Naive thymus-derived CD4-positive, alpha-beta T cell (primary cell): ENCODE measurements at regions not wholly inside any gene's neighbourhood (a gene's known extent, or its start where the extent isn't known, plus 50 kb on each side); places are given as distances from the start of the nearest gene placed in this dataset.

Experiments used
- ATAC-seq: fragments of 150-1000 bp; cut with Tn5 transposase; 2 replicates; pipeline ENCODE4 v1.10.0; 2021; ENCODE audit warnings: mild to moderate bottlenecking, moderate library complexity
- CTCF ChIA-PET: fragments of 350-600 bp; sonication (Branson Sonifier 250); formaldehyde crosslinking; loops from one replicate; lab custom pipeline; 2021; ENCODE audit warnings: antibody characterized with exemption; lab: Charles Lee
- POLR2A ChIA-PET: fragments of 350-600 bp; sonication (Branson Sonifier 250); formaldehyde crosslinking; loops from one replicate; lab custom pipeline; 2021; ENCODE audit warnings: antibody characterized with exemption, inconsistent platforms; lab: Charles Lee
- DNase-seq, 9 donors: peaks; one replicate each; pipeline versions ENCODE4 v3.0.0 to v3.0.0-alpha.2; 2020 to 2022; ENCODE audit warnings: mixed read lengths in 1 of 9
- H3K27ac ChIP-seq: one replicate; pipeline ENCODE4 v1.7.0; 2013; ENCODE audit warnings: mild to moderate bottlenecking, low read depth, low read length, moderate library complexity
- H3K27me3 ChIP-seq, 2 donors: one replicate each; pipeline ENCODE4 v1.7.0; 2013; ENCODE audit warnings: low read length in 2 of 2, mild to moderate bottlenecking in 2 of 2, moderate library complexity in 2 of 2; ENCODE audit not compliant: control insufficient read depth in 2 of 2, insufficient read depth in 2 of 2
- H3K36me3 ChIP-seq, 3 experiments: 1 replicate in 2 of 3; 2 replicates in 1 of 3; pipeline ENCODE4 v1.7.0; 2013; ENCODE audit warnings: low read length in 3 of 3, mild to moderate bottlenecking in 3 of 3, moderate library complexity in 1 of 3; ENCODE audit not compliant: insufficient read depth in 3 of 3, control insufficient read depth in 2 of 3
- H3K4me1 ChIP-seq, 2 donors: one replicate each; pipeline ENCODE4 v1.7.0; 2013; ENCODE audit warnings: low read length in 2 of 2, mild to moderate bottlenecking in 2 of 2, moderate library complexity in 1 of 2; ENCODE audit not compliant: control insufficient read depth in 2 of 2, insufficient read depth in 2 of 2
- H3K4me3 ChIP-seq: 2 replicates; pipeline ENCODE4 v1.7.0; 2013; ENCODE audit warnings: mild to moderate bottlenecking, low read length
- H3K9me3 ChIP-seq, 3 experiments: 1 replicate in 2 of 3; 2 replicates in 1 of 3; pipeline ENCODE4 v1.7.0; 2013; ENCODE audit warnings: low read length in 3 of 3; ENCODE audit not compliant: control insufficient read depth in 2 of 3
- H3K27ac Mint-ChIP-seq, 9 donors: one replicate each; pipeline ENCODE4 v1.8.0; 2020 to 2022; ENCODE audit warnings: mixed read lengths in 9 of 9, mild to moderate bottlenecking in 8 of 9, moderate library complexity in 5 of 9, inconsistent platforms in 2 of 9
- H3K27me3 Mint-ChIP-seq, 5 donors: one replicate each; pipeline ENCODE4 v1.8.0; 2021 to 2022; ENCODE audit warnings: mixed read lengths in 5 of 5, mild to moderate bottlenecking in 1 of 5
- H3K36me3 Mint-ChIP-seq, 5 donors: one replicate each; pipeline ENCODE4 v1.8.0; 2020 to 2022; ENCODE audit warnings: mixed read lengths in 5 of 5, mild to moderate bottlenecking in 3 of 5, inconsistent platforms in 1 of 5
- H3K4me1 Mint-ChIP-seq, 7 donors: one replicate each; pipeline ENCODE4 v1.8.0; 2020 to 2022; ENCODE audit warnings: mixed read lengths in 7 of 7, mild to moderate bottlenecking in 3 of 7, inconsistent platforms in 1 of 7
- H3K4me3 Mint-ChIP-seq, 10 donors: one replicate each; pipeline ENCODE4 v1.8.0; 2020 to 2022; ENCODE audit warnings: mild to moderate bottlenecking in 10 of 10, mixed read lengths in 10 of 10, moderate library complexity in 6 of 10, inconsistent platforms in 2 of 10
- H3K9me3 Mint-ChIP-seq, 11 donors: one replicate each; pipeline ENCODE4 v1.8.0; 2020 to 2022; ENCODE audit warnings: mixed read lengths in 11 of 11, mild to moderate bottlenecking in 4 of 11, inconsistent platforms in 1 of 11, moderate library complexity in 1 of 11
- intact Hi-C, 2 donors: fragments of 100-400 bp; cut with micrococcal nuclease; formaldehyde crosslinking; loops; one replicate each; pipeline ENCODE4 v1.15.1; 2023

DNA sequence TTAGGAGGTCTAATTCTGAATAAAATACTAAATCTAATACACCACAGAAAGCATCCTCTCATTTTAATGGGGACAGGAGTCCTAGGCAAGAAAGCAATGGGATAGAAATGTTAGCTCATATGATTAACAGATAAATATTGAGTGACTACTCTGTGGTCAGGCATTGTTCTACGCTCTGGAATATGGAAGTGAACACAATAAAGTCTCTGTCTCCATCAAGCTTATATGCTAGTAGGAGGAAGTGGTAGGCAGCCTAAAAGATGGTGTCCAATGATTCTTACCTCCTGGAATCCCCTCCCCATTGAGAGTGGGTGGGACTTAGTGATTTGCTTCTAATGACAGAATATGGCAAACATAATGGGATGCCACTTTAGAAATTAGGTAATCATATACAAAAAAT lies 160.3 kb upstream of the PDGFD start:
- no peak overlapping the region for H3K4me3 ChIP-seq
- no peaks in the 10 kb centered on the region for H3K4me1 ChIP-seq
- DNase-seq (no peak), ATAC-seq (no peak)
- no peaks in the 10 kb centered on the region for H3K9me3 ChIP-seq
- no peak overlapping the region for H3K4me3 Mint-ChIP-seq
- no peak overlapping the region for H3K27ac ChIP-seq
- no peaks in the 10 kb centered on the region for H3K36me3 ChIP-seq
- H3K9me3 Mint-ChIP-seq, result peaks cover 0 to 3% (median 0%) of the 10 kb centered on the region in 11 donors
- no peaks in the 10 kb centered on the region for H3K36me3 Mint-ChIP-seq
- H3K27me3 Mint-ChIP-seq, result peaks cover 0 to 5% (median 0%) of the 10 kb centered on the region in 5 donors
- intact Hi-C loops, result no loop called here
- no peaks in the 10 kb centered on the region for H3K4me1 Mint-ChIP-seq
- H3K27ac Mint-ChIP-seq, result no peak overlapping the region
- no peaks in the 10 kb centered on the region for H3K27me3 ChIP-seq
- CTCF ChIA-PET, result no interaction called here
- POLR2A ChIA-PET, result no interaction called here

DNA sequence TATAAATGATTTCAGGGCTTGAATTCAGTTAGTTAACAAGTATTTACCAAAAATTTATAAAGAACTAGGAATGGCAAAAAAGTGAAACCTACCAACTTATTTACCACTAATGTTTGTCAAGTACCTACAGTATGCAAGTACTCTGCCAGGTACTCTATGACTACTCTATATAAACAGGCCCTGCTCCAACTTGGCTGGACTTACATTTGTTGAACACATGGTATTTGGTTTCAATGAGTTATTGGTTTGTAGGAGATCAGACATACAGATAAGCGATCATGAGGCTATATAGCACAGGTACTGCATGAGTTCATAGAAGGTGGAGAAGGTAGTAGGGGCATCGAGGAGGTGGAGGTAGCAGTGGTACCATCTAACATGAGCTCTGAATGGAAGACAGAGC lies 159.9 kb upstream of the PDGFD start:
- H3K27ac ChIP-seq, result no peak overlapping the region
- POLR2A ChIA-PET, result no interaction called here
- H3K4me3 Mint-ChIP-seq, result no peak overlapping the region
- CTCF ChIA-PET, result no interaction called here
- no peak overlapping the region for H3K4me3 ChIP-seq
- no peaks in the 10 kb centered on the region for H3K36me3 ChIP-seq
- no peaks in the 10 kb centered on the region for H3K9me3 ChIP-seq
- H3K9me3 Mint-ChIP-seq, result peaks cover 0 to 3% (median 0%) of the 10 kb centered on the region in 11 donors
- H3K27me3 ChIP-seq, result no peaks in the 10 kb centered on the region
- H3K4me1 ChIP-seq, result no peaks in the 10 kb centered on the region
- no peak overlapping the region for H3K27ac Mint-ChIP-seq
- no peaks in the 10 kb centered on the region for H3K36me3 Mint-ChIP-seq
- no peak for ATAC-seq
- no peaks in the 10 kb centered on the region for H3K4me1 Mint-ChIP-seq
- intact Hi-C loops, result no loop called here
- DNase-seq, result no peak
- peaks cover 0 to 5% (median 0%) of the 10 kb centered on the region in 5 donors for H3K27me3 Mint-ChIP-seq

DNA sequence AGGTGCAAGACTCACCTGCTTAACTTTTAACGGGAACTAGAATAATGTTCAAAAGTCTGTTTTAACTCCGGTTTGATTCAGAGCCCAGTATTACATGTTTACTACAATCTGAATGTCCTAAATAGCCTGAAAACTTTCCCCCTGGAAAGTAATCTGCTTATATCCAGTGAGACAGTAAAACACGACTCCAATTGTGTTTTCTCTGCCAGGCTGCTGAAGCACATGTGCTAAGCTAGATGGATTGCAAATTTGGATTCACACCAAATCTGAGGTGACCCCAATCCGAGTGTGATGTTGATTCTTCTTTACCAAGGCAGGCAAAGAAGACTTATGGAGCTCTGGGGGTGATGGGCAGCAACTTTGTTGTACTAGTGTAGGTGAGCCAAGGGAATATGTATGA lies 158.7 kb upstream of the PDGFD start:
- Mint-ChIP-seq H3K9me3 (peaks cover 0 to 3% (median 0%) of the 10 kb centered on the region in 11 donors), H3K27me3 (peaks cover 0 to 5% (median 0%) of the 10 kb centered on the region in 5 donors), H3K36me3 (no peaks in the 10 kb centered on the region), H3K4me3 (no peak overlapping the region), H3K4me1 (no peaks in the 10 kb centered on the region), H3K27ac (no peak overlapping the region)
- Histone ChIP-seq H3K36me3 (no peaks in the 10 kb centered on the region), H3K9me3 (no peaks in the 10 kb centered on the region), H3K4me3 (no peak overlapping the region), H3K27me3 (no peaks in the 10 kb centered on the region), H3K4me1 (no peaks in the 10 kb centered on the region), H3K27ac (no peak overlapping the region)
- CTCF ChIA-PET, result no interaction called here
- intact Hi-C loops, result no loop called here
- no peak for ATAC-seq
- POLR2A ChIA-PET, result no interaction called here
- no peak for DNase-seq

DNA sequence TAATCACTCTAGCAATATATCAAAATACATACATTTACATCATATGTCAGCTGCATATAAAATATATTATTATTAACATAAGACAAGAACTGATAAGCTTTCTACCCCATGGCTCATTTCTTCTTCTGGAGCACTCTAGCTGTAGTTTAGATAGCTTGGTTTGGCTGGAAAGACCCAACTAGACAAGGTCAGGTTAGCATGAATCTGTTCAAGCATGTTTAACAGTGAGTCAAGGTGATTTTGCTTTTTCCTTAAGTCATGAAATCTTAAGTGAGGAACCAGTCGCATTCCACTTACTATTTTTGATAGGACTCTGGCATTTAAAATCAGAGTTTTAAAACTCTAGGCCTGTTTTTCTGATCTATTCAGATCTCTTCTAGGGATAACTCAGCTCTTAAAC lies 157.0 kb upstream of the PDGFD start:
- Mint-ChIP-seq H3K27ac (no peak overlapping the region), H3K4me3 (no peak overlapping the region), H3K4me1 (no peaks in the 10 kb centered on the region), H3K27me3 (peaks cover 0 to 5% (median 0%) of the 10 kb centered on the region in 5 donors), H3K36me3 (no peaks in the 10 kb centered on the region), H3K9me3 (peaks cover 0 to 3% (median 0%) of the 10 kb centered on the region in 11 donors)
- no peak overlapping the region for H3K4me3 ChIP-seq
- ChIA-PET POLR2A (no interaction called here), CTCF (no interaction called here)
- ATAC-seq, result no peak
- H3K27ac ChIP-seq, result no peak overlapping the region
- intact Hi-C loops, result no loop called here
- no peaks in the 10 kb centered on the region for H3K4me1 ChIP-seq
- H3K36me3 ChIP-seq, result no peaks in the 10 kb centered on the region
- H3K27me3 ChIP-seq, result no peaks in the 10 kb centered on the region
- DNase-seq, result no peak
- H3K9me3 ChIP-seq, result no peaks in the 10 kb centered on the region

DNA sequence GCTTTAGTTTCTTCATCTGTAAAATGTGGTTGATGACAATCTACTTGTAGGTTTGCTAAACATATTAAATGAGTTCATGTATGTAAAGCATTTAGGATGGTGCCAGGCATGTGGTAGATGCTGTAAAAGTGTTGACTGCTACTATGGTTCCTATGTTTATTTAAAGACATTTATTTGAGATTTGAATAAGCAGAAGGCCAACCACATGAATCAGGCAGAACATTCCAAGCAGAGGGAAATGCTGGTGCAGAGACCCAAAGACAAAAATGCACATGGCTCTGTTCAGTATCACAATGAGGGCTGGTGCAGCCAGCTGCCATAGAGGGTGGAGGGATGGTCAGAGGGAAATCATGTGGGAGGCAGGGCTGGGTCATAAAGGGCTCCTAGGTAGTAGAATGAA lies 156.2 kb upstream of the PDGFD start:
- H3K27ac ChIP-seq, result no peak overlapping the region
- Mint-ChIP-seq H3K4me1 (no peaks in the 10 kb centered on the region), H3K27me3 (peaks cover 0 to 5% (median 0%) of the 10 kb centered on the region in 5 donors), H3K4me3 (no peak overlapping the region), H3K9me3 (peaks cover 0 to 2% (median 0%) of the 10 kb centered on the region in 11 donors), H3K36me3 (no peaks in the 10 kb centered on the region), H3K27ac (no peak overlapping the region)
- no peaks in the 10 kb centered on the region for H3K27me3 ChIP-seq
- ChIA-PET POLR2A (no interaction called here), CTCF (no interaction called here)
- DNase-seq (no peak), ATAC-seq (no peak)
- no peaks in the 10 kb centered on the region for H3K4me1 ChIP-seq
- no peaks in the 10 kb centered on the region for H3K36me3 ChIP-seq
- no peaks in the 10 kb centered on the region for H3K9me3 ChIP-seq
- intact Hi-C loops, result no loop called here
- H3K4me3 ChIP-seq, result no peak overlapping the region

- Mint-ChIP-seq H3K27ac (no peak overlapping the region), H3K36me3 (no peaks in the 10 kb centered on the region), H3K4me3 (no peak overlapping the region), H3K9me3 (no peaks in the 10 kb centered on the region), H3K4me1 (no peaks in the 10 kb centered on the region), H3K27me3 (peaks cover 0 to 5% (median 0%) of the 10 kb centered on the region in 5 donors)
- Histone ChIP-seq H3K27ac (no peak overlapping the region), H3K4me3 (no peak overlapping the region), H3K9me3 (no peaks in the 10 kb centered on the region), H3K4me1 (no peaks in the 10 kb centered on the region), H3K27me3 (no peaks in the 10 kb centered on the region), H3K36me3 (no peaks in the 10 kb centered on the region)
- ChIA-PET POLR2A (no interaction called here), CTCF (no interaction called here)
- no peak for DNase-seq
- intact Hi-C loops, result no loop called here
- ATAC-seq, result no peak
These were observed 155.4 kb upstream of the PDGFD start for GRCh38 chr11:104319396-104319795.

DNA sequence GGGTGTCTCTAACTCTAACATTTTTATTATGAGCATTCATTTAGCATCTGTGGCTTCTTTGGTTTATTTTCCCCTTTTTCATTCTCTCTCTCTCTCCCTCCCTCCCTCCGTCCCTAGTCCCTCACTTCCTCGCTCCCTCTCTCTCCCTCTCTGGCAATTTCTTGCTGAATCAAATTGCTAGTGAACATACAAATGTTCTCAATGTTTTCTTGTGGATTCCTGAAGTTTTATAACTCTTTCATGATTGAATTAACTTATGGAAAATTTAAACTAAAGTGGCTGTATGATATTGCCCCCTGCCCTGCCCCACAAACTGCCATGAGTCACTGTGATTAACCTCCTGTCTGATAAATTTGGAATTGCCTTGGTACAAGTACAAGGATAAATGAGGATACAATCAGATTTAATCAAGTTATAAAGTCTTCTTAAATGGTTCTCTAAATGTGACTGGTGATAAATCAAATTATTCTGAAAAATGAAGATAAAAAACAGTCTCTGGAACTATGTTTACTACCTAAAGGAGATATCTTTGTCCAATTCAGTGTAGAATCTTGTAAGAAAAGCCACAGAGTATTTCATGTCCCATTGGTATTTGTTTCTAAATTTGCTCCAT lies 143.0 kb upstream of the PDGFD start:
- H3K36me3 Mint-ChIP-seq, result no peaks in the 10 kb centered on the region

More for the DNA sequence above, 143.0 kb upstream of the PDGFD start:
- H3K4me3 Mint-ChIP-seq, result no peak overlapping the region
- H3K27ac Mint-ChIP-seq, result no peak overlapping the region
- Histone ChIP-seq H3K27ac (no peak overlapping the region), H3K27me3 (no peaks in the 10 kb centered on the region), H3K36me3 (no peaks in the 10 kb centered on the region), H3K4me3 (no peak overlapping the region), H3K9me3 (no peaks in the 10 kb centered on the region), H3K4me1 (no peaks in the 10 kb centered on the region)
- peaks cover 0 to 6% (median 0%) of the 10 kb centered on the region in 5 donors for H3K27me3 Mint-ChIP-seq
- H3K4me1 Mint-ChIP-seq, result no peaks in the 10 kb centered on the region
- ChIA-PET POLR2A (no interaction called here), CTCF (no interaction called here)
- ATAC-seq (no peak), DNase-seq (no peak)
- no peaks in the 10 kb centered on the region for H3K9me3 Mint-ChIP-seq
- intact Hi-C loops, result no loop called here
